PC-9 (cell line): ENCODE measurements at regions not wholly inside any gene's neighbourhood (a gene's known extent, or its start where the extent isn't known, plus 50 kb on each side); places are given as distances from the start of the nearest gene placed in this dataset.

Experiments
- BruUV-seq: library from RNA; stranded (reverse); fragments of 400-500 nt; replicated peaks from 2 replicates; lab custom pipeline; 2021; lab: Mats Ljungman, UMichigan
- CTCF ChIA-PET: fragments of 300-600 bp; sonication (Branson Sonifier 250); formaldehyde crosslinking; loops from one replicate; lab custom pipeline; 2022; ENCODE audit warnings: antibody characterized with exemption; lab: Charles Lee
- POLR2A ChIA-PET: fragments of 300-600 bp; sonication (Branson Sonifier 250); formaldehyde crosslinking; loops from one replicate; lab custom pipeline; 2022; ENCODE audit warnings: antibody characterized with exemption; ENCODE audit not compliant: unreplicated experiment; lab: Charles Lee
- DNase-seq, 2 experiments: peaks; one replicate each; pipeline versions ENCODE4 v3.0.0 to v3.0.0-alpha.2; 2015 to 2022; ENCODE audit warnings: mixed read lengths in 1 of 2
- H2AFZ ChIP-seq: fragments of 200-600 bp; sonication (generic); 2 replicates; pipeline ENCODE4 v1.8.1; 2017; ENCODE audit warnings: antibody characterized with exemption
- H3F3A ChIP-seq: fragments of 200-600 bp; sonication (generic); 2 replicates; pipeline ENCODE4 v1.8.1; 2017; ENCODE audit warnings: antibody characterized with exemption, mild to moderate bottlenecking, low read depth; ENCODE audit not compliant: insufficient read depth
- H3K27ac ChIP-seq: fragments of 200-600 bp; sonication (generic); 2 replicates; pipeline ENCODE4 v1.6.1; 2016; ENCODE audit warnings: mixed run types
- H3K27me3 ChIP-seq: fragments of 200-600 bp; sonication (generic); 2 replicates; pipeline ENCODE4 v1.6.1; 2016; ENCODE audit warnings: low read depth, mixed run types; ENCODE audit not compliant: insufficient read depth
- H3K36me3 ChIP-seq: fragments of 200-600 bp; sonication (generic); 2 replicates; pipeline ENCODE4 v1.6.1; 2016; ENCODE audit warnings: low read depth, mixed run types
- H3K4me1 ChIP-seq: fragments of 200-600 bp; sonication (generic); replicated peaks from 2 replicates; pipeline ENCODE4 v1.6.1; 2016; ENCODE audit warnings: mixed run types; ENCODE audit not compliant: insufficient read depth
- H3K4me2 ChIP-seq: fragments of 200-600 bp; sonication (generic); 2 replicates; pipeline ENCODE4 v1.6.1; 2017; ENCODE audit warnings: mixed run types
- H3K4me3 ChIP-seq: fragments of 200-600 bp; sonication (generic); 2 replicates; pipeline ENCODE4 v1.6.1; 2016; ENCODE audit warnings: mixed run types
- H3K79me2 ChIP-seq: fragments of 200-600 bp; sonication (generic); 2 replicates; pipeline ENCODE4 v1.6.1; 2017; ENCODE audit warnings: low read depth, mixed run types
- H3K9me2 ChIP-seq: fragments of 200-600 bp; sonication (generic); 2 replicates; pipeline ENCODE4 v1.8.1; 2017; ENCODE audit warnings: mild to moderate bottlenecking; ENCODE audit not compliant: insufficient read depth
- H3K9me3 ChIP-seq: fragments of 200-600 bp; sonication (generic); 2 replicates; pipeline ENCODE4 v1.8.1; 2016; ENCODE audit warnings: low read depth; ENCODE audit not compliant: insufficient read depth
- H4K20me1 ChIP-seq: fragments of 200-600 bp; sonication (generic); 2 replicates; pipeline ENCODE4 v1.8.1; 2017; ENCODE audit not compliant: insufficient read depth
- CTCF ChIP-seq: fragments of 200-600 bp; sonication (generic); conservative IDR thresholded peaks from 2 replicates; pipeline ENCODE4 v1.6.1; 2017; ENCODE audit warnings: mixed run types, antibody characterized with exemption, mild to moderate bottlenecking, moderate library complexity
- EZH2 ChIP-seq: fragments of 200-600 bp; sonication (generic); IDR thresholded peaks from 2 replicates; pipeline ENCODE4 v1.8.0; 2017; ENCODE audit warnings: antibody characterized with exemption, low read depth
- intact Hi-C: fragments of 100-400 bp; cut with micrococcal nuclease; formaldehyde crosslinking; loops from one replicate; pipeline ENCODE4 v1.10.0; 2022; ENCODE audit not compliant: unreplicated experiment

GRCh38 chr5:136525597-136525996 is 160.3 kb upstream of the TRPC7 start:
- Histone ChIP-seq H3K27me3 (no peaks in the 10 kb centered on the region), H3K27ac (no peak overlapping the region), H2AFZ (no peak overlapping the region), H3K9me2 (no peaks in the 10 kb centered on the region), H3K79me2 (no peaks in the 10 kb centered on the region), H3K4me3 (no peak overlapping the region), H4K20me1 (no peaks in the 10 kb centered on the region), H3F3A (no peaks in the 10 kb centered on the region), H3K4me1 (no peaks in the 10 kb centered on the region), H3K36me3 (no peaks in the 10 kb centered on the region), H3K9me3 (no peaks in the 10 kb centered on the region), H3K4me2 (no peak overlapping the region)
- BruUV-seq: no TSS peak
- TF ChIP-seq CTCF: no peak
- TF ChIP-seq EZH2: no peak
- ChIA-PET CTCF (no interaction called here), POLR2A (no interaction called here)
- intact Hi-C loops: no loop called here
- no peak for DNase-seq

- no peak for DNase-seq
- H2AFZ ChIP-seq: no peak overlapping the region
- intact Hi-C loops: no loop called here
- POLR2A ChIA-PET: no interaction called here
- H3K36me3 ChIP-seq: no peaks in the 10 kb centered on the region
- TF ChIP-seq EZH2: no peak
- TF ChIP-seq CTCF: no peak
- H3F3A ChIP-seq: no peaks in the 10 kb centered on the region
- no peaks in the 10 kb centered on the region for H3K9me2 ChIP-seq
- H3K27ac ChIP-seq: no peak overlapping the region
- no peaks in the 10 kb centered on the region for H4K20me1 ChIP-seq
- H3K79me2 ChIP-seq: no peaks in the 10 kb centered on the region
- CTCF ChIA-PET: no interaction called here
- no peaks in the 10 kb centered on the region for H3K9me3 ChIP-seq
- H3K4me3 ChIP-seq: no peak overlapping the region
- H3K4me2 ChIP-seq: no peak overlapping the region
- no peaks in the 10 kb centered on the region for H3K27me3 ChIP-seq
- BruUV-seq: no TSS peak
- H3K4me1 ChIP-seq: no peaks in the 10 kb centered on the region
Measured at GRCh38 chr5:136522217-136522956, 157.0 kb upstream of the TRPC7 start.

DNA sequence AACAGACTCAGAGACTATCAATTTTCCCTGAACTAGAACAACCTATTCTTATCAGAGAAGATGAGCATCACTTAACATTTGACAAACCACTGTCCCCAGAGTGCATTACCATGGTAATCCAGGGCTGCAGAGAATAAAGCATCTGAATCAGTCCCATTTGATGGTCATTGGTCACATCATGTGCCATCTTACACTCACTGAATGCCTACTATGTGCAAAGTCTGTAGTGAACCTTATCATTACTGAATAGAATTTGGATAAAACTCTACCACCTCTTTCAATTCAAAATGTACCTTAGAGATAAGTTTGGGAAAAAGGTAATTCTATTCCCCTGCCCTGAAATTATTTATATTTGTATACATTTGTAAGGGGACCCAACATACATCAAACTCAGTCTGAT is 156.4 kb upstream of the TRPC7 start:
- H3K9me2 ChIP-seq: no peaks in the 10 kb centered on the region
- BruUV-seq: no TSS peak
- H3K9me3 ChIP-seq: no peaks in the 10 kb centered on the region
- no peak overlapping the region for H2AFZ ChIP-seq
- DNase-seq: no peak
- no peaks in the 10 kb centered on the region for H3K36me3 ChIP-seq
- no peak overlapping the region for H3K27ac ChIP-seq
- intact Hi-C loops: no loop called here
- no peak overlapping the region for H3K4me2 ChIP-seq
- H4K20me1 ChIP-seq: no peaks in the 10 kb centered on the region
- TF ChIP-seq EZH2 (no peak), CTCF (no peak)
- no peaks in the 10 kb centered on the region for H3F3A ChIP-seq
- H3K27me3 ChIP-seq: no peaks in the 10 kb centered on the region
- no peaks in the 10 kb centered on the region for H3K79me2 ChIP-seq
- ChIA-PET POLR2A (no interaction called here), CTCF (no interaction called here)
- no peaks in the 10 kb centered on the region for H3K4me1 ChIP-seq
- H3K4me3 ChIP-seq: no peak overlapping the region
